ENCODE measurements at regions not wholly inside any gene's neighbourhood (a gene's known extent, or its start where the extent isn't known, plus 50 kb on each side); places are given as distances from the start of the nearest gene placed in this dataset.
"Not testable (repeated sequence)": the region's sequence is repeated elsewhere in the genome, so short reads cannot be mapped to it uniquely, and the experiment has no call there.

- not testable (repeated sequence) for H3K27me3 Mint-ChIP-seq (ENCODE audit: insufficient read depth)
These were observed 183.2 kb upstream of the ZNF469 start for GRCh38 chr16:88199296-88200153.

GRCh38 chr16:88200154-88200895 lies 182.4 kb upstream of the ZNF469 start:
- H3K4me3 Mint-ChIP-seq; H3K27ac Mint-ChIP-seq; H3K9me3 Mint-ChIP-seq; intact Hi-C loops (cut with micrococcal nuclease); H3K36me3 Mint-ChIP-seq (ENCODE audit: low read depth); H3K4me1 Mint-ChIP-seq (ENCODE audit: low read depth); H3K27me3 Mint-ChIP-seq (ENCODE audit: insufficient read depth); DNase-seq (ENCODE audit: low spot score): not testable (repeated sequence)

More at GRCh38 chr16:88199296-88200153, 183.2 kb upstream of the ZNF469 start:
- H3K4me1 Mint-ChIP-seq (ENCODE audit: low read depth); H3K36me3 Mint-ChIP-seq (ENCODE audit: low read depth); H3K27ac Mint-ChIP-seq; H3K4me3 Mint-ChIP-seq; H3K9me3 Mint-ChIP-seq; DNase-seq (ENCODE audit: low spot score): not testable (repeated sequence)
- intact Hi-C loops (cut with micrococcal nuclease): loop anchor here (10.0 kb wide), 1 partner anchor 235 kb away; no protein-coding TSS in a partner anchor

- no peaks in the 10 kb centered on the region for H3K9me3 Mint-ChIP-seq
- H3K27me3 Mint-ChIP-seq (ENCODE audit: insufficient read depth): no peaks in the 10 kb centered on the region
- H3K27ac Mint-ChIP-seq: no peak overlapping the region
- DNase-seq (ENCODE audit: low spot score): no peak
- H3K4me1 Mint-ChIP-seq (ENCODE audit: low read depth): no peaks in the 10 kb centered on the region
- intact Hi-C loops (cut with micrococcal nuclease): no loop called here
- H3K36me3 Mint-ChIP-seq (ENCODE audit: low read depth): no peaks in the 10 kb centered on the region
- no peak overlapping the region for H3K4me3 Mint-ChIP-seq
These were observed 181.9 kb upstream of the ZNF469 start for GRCh38 chr16:88200896-88201185.

GRCh38 chr16:88201611-88202010 lies 181.1 kb upstream of the ZNF469 start:
- H3K27ac Mint-ChIP-seq; DNase-seq (ENCODE audit: low spot score); H3K4me3 Mint-ChIP-seq; H3K27me3 Mint-ChIP-seq (ENCODE audit: insufficient read depth); H3K36me3 Mint-ChIP-seq (ENCODE audit: low read depth); H3K4me1 Mint-ChIP-seq (ENCODE audit: low read depth); intact Hi-C loops (cut with micrococcal nuclease); H3K9me3 Mint-ChIP-seq: not testable (repeated sequence)

- no peak overlapping the region for H3K4me3 Mint-ChIP-seq
- intact Hi-C loops (cut with micrococcal nuclease): no loop called here
- no peaks in the 10 kb centered on the region for H3K27me3 Mint-ChIP-seq (ENCODE audit: insufficient read depth)
- no peaks in the 10 kb centered on the region for H3K4me1 Mint-ChIP-seq (ENCODE audit: low read depth)
- H3K27ac Mint-ChIP-seq: no peak overlapping the region
- DNase-seq (ENCODE audit: low spot score): no peak
- no peaks in the 10 kb centered on the region for H3K36me3 Mint-ChIP-seq (ENCODE audit: low read depth)
- no peaks in the 10 kb centered on the region for H3K9me3 Mint-ChIP-seq
These were observed 180.5 kb upstream of the ZNF469 start for GRCh38 chr16:88202207-88202745.

GRCh38 chr16:88202856-88203681 lies 179.7 kb upstream of the ZNF469 start:
- H3K9me3 Mint-ChIP-seq; H3K27ac Mint-ChIP-seq; H3K4me3 Mint-ChIP-seq; H3K36me3 Mint-ChIP-seq (ENCODE audit: low read depth); H3K4me1 Mint-ChIP-seq (ENCODE audit: low read depth); intact Hi-C loops (cut with micrococcal nuclease); DNase-seq (ENCODE audit: low spot score); H3K27me3 Mint-ChIP-seq (ENCODE audit: insufficient read depth): not testable (repeated sequence)

- H3K4me1 Mint-ChIP-seq (ENCODE audit: low read depth); H3K9me3 Mint-ChIP-seq; H3K36me3 Mint-ChIP-seq (ENCODE audit: low read depth); H3K27ac Mint-ChIP-seq; intact Hi-C loops (cut with micrococcal nuclease); H3K4me3 Mint-ChIP-seq; H3K27me3 Mint-ChIP-seq (ENCODE audit: insufficient read depth); DNase-seq (ENCODE audit: low spot score): not testable (repeated sequence)
These were observed 178.3 kb upstream of the ZNF469 start for GRCh38 chr16:88204131-88205110.

GRCh38 chr16:88205482-88205881 lies 177.3 kb upstream of the ZNF469 start:
- H3K36me3 Mint-ChIP-seq (ENCODE audit: low read depth); H3K9me3 Mint-ChIP-seq; H3K27me3 Mint-ChIP-seq (ENCODE audit: insufficient read depth); H3K4me3 Mint-ChIP-seq; H3K27ac Mint-ChIP-seq; H3K4me1 Mint-ChIP-seq (ENCODE audit: low read depth); DNase-seq (ENCODE audit: low spot score); intact Hi-C loops (cut with micrococcal nuclease): not testable (repeated sequence)

GRCh38 chr16:88206006-88206405 lies 176.8 kb upstream of the ZNF469 start:
- H3K27ac Mint-ChIP-seq; intact Hi-C loops (cut with micrococcal nuclease); DNase-seq (ENCODE audit: low spot score): not testable (repeated sequence)

GRCh38 chr16:88206516-88206915 lies 176.2 kb upstream of the ZNF469 start:
- H3K27ac Mint-ChIP-seq; DNase-seq (ENCODE audit: low spot score); H3K27me3 Mint-ChIP-seq (ENCODE audit: insufficient read depth); H3K9me3 Mint-ChIP-seq; H3K4me3 Mint-ChIP-seq; H3K36me3 Mint-ChIP-seq (ENCODE audit: low read depth); H3K4me1 Mint-ChIP-seq (ENCODE audit: low read depth); intact Hi-C loops (cut with micrococcal nuclease): not testable (repeated sequence)

More at GRCh38 chr16:88206006-88206405, 176.8 kb upstream of the ZNF469 start:
- not testable (repeated sequence) for H3K4me1 Mint-ChIP-seq (ENCODE audit: low read depth); H3K4me3 Mint-ChIP-seq; H3K9me3 Mint-ChIP-seq; H3K27me3 Mint-ChIP-seq (ENCODE audit: insufficient read depth); H3K36me3 Mint-ChIP-seq (ENCODE audit: low read depth)

GRCh38 chr16:88208112-88208511 lies 174.6 kb upstream of the ZNF469 start:
- no peak for DNase-seq (ENCODE audit: low spot score)
- intact Hi-C loops (cut with micrococcal nuclease): no loop called here
- H3K27ac Mint-ChIP-seq: no peak overlapping the region
- H3K4me1 Mint-ChIP-seq (ENCODE audit: low read depth): no peaks in the 10 kb centered on the region
- no peaks in the 10 kb centered on the region for H3K36me3 Mint-ChIP-seq (ENCODE audit: low read depth)
- no peak overlapping the region for H3K4me3 Mint-ChIP-seq
- peaks cover 5% of the 10 kb centered on the region for H3K9me3 Mint-ChIP-seq
- no peaks in the 10 kb centered on the region for H3K27me3 Mint-ChIP-seq (ENCODE audit: insufficient read depth)

- H3K36me3 Mint-ChIP-seq (ENCODE audit: low read depth); intact Hi-C loops (cut with micrococcal nuclease); H3K4me1 Mint-ChIP-seq (ENCODE audit: low read depth); H3K27me3 Mint-ChIP-seq (ENCODE audit: insufficient read depth); H3K27ac Mint-ChIP-seq; H3K4me3 Mint-ChIP-seq; DNase-seq (ENCODE audit: low spot score); H3K9me3 Mint-ChIP-seq: not testable (repeated sequence)
These were observed 174.0 kb upstream of the ZNF469 start for GRCh38 chr16:88208776-88209175.

All from activated T-helper 1 cell treated with anti-CD3 and anti-CD28 coated beads, Interleukin-12 subunit alpha, Interleukin-12 subunit beta, Interleukin-2, Interleukin-4 antibody, amounts not matched to agents 30 ng/mL and 10 ng/mL and 1 ng/mL, durations not matched to agents 14 hours and 24 hours and 36 hours (primary cell).